ENCODE measurements at regions not wholly inside any gene's neighbourhood (a gene's known extent, or its start where the extent isn't known, plus 50 kb on each side); places are given as distances from the start of the nearest gene placed in this dataset.

- TF ChIP-seq, protein P1, sequence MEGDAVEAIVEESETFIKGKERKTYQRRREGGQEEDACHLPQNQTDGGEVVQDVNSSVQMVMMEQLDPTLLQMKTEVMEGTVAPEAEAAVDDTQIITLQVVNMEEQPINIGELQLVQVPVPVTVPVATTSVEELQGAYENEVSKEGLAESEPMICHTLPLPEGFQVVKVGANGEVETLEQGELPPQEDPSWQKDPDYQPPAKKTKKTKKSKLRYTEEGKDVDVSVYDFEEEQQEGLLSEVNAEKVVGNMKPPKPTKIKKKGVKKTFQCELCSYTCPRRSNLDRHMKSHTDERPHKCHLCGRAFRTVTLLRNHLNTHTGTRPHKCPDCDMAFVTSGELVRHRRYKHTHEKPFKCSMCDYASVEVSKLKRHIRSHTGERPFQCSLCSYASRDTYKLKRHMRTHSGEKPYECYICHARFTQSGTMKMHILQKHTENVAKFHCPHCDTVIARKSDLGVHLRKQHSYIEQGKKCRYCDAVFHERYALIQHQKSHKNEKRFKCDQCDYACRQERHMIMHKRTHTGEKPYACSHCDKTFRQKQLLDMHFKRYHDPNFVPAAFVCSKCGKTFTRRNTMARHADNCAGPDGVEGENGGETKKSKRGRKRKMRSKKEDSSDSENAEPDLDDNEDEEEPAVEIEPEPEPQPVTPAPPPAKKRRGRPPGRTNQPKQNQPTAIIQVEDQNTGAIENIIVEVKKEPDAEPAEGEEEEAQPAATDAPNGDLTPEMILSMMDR (IDR thresholded peaks at IDR 0.05; ENCODE audit: borderline replicate concordance, insufficient read depth, low read depth, low read length) = no peak
- H3K4me3 ChIP-seq (ENCODE audit: low read depth, low read length) = no peak overlapping the region
These were observed 132.5 kb upstream of the ADRA1B start for GRCh38 chr5:159783726-159784247.

GRCh38 chr5:159784993-159785392 lies 131.3 kb upstream of the ADRA1B start:
- H3K4me3 ChIP-seq (ENCODE audit: low read depth, low read length) = no peak overlapping the region
- TF ChIP-seq, protein P1 (IDR thresholded peaks at IDR 0.05; ENCODE audit: borderline replicate concordance, insufficient read depth, low read depth, low read length) = no peak

GRCh38 chr5:159785656-159786055 lies 130.6 kb upstream of the ADRA1B start:
- no peak overlapping the region for H3K4me3 ChIP-seq (ENCODE audit: low read depth, low read length)
- TF ChIP-seq, protein P1 (IDR thresholded peaks at IDR 0.05; ENCODE audit: borderline replicate concordance, insufficient read depth, low read depth, low read length) = no peak

DNA sequence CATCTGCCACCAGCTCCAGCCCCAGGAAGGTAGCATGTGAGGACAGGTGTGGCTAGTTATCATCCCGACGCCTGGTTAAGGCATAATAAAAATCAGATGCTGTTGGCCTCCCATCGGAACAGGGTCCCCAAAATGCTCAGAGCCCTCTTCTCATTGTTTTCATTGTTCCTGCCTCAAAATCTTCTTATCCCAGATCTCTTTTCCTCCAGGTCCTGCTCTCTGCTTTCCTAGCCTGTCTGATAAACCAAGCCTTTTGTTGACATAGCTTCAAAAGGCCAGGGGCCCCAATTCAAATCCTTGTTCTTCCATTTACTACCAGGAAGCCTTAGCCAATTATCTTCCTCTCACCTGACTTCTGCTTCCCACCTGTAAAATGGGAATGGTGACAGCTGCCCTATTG lies 130.1 kb upstream of the ADRA1B start:
- TF ChIP-seq, protein P1 (IDR thresholded peaks at IDR 0.05; ENCODE audit: borderline replicate concordance, insufficient read depth, low read depth, low read length) = no peak
- H3K4me3 ChIP-seq (ENCODE audit: low read depth, low read length) = no peak overlapping the region

DNA sequence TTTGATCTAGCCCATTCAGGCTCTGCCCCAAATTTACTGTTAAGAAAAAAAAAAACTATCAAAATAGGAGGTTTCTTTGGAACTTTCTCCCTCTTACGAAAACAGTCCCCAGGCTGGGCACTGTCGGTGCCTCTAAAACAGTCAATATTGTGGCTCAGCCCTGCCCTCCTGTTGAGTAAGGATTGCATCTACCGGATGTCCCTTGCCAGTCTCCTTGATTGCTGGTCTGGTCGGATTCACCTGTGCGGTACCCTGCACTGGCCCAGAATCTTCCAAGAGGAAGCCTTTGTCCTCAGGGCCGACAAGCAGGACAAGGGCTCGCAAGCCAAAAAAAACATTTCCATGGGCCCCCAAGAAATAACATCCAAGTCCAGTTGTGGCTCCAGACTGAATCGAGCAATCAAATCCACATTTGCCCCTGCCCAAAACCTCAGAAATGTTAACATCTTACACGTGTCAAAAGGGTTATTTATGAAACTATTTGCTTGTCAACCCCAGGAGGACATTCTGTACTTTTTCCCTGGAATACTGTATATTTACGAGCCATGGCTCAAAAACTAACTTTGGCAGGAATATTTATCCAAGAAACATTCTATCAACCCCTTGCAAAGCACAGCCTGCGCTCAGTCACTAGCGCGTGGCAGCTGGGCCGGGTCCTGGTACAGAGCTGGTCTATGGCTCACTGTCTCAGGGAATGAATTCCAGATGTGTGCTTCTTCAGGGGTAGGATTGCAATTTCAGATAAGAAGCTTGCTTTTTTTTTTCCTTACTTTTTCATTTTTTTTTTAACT lies 129.2 kb upstream of the ADRA1B start:
- TF ChIP-seq, protein P1 (IDR thresholded peaks at IDR 0.05; ENCODE audit: borderline replicate concordance, insufficient read depth, low read depth, low read length) = no peak
- H3K4me3 ChIP-seq (ENCODE audit: low read depth, low read length) = no peak overlapping the region

DNA sequence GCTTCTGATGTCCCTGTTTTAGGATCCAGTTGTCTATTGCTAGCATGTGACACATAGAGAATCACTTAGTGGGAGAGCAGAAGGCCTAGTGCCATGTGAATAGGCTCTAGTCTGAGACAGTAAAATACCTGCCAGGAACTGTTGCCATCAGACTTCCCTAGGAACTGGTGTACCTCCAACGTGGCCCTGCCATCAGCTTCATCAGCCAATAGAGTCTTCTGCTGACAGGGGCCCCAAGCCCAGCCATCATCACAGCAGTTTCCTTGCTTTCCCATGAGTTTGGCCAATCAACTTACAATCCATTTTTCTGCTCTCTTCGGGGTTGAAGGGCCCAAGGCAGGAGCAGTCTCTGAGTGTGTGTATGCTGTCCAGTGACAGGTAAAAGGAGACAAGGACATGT lies 128.4 kb upstream of the ADRA1B start:
- TF ChIP-seq, protein P1 (IDR thresholded peaks at IDR 0.05; ENCODE audit: borderline replicate concordance, insufficient read depth, low read depth, low read length) = no peak
- no peak overlapping the region for H3K4me3 ChIP-seq (ENCODE audit: low read depth, low read length)

- H3K4me3 ChIP-seq (ENCODE audit: low read depth, low read length) = no peak overlapping the region
- TF ChIP-seq, protein P1 (IDR thresholded peaks at IDR 0.05; ENCODE audit: borderline replicate concordance, insufficient read depth, low read depth, low read length) = no peak
These were observed 127.4 kb upstream of the ADRA1B start for GRCh38 chr5:159788835-159789331.
